ENCODE measurements at regions not wholly inside any gene's neighbourhood (a gene's known extent, or its start where the extent isn't known, plus 50 kb on each side); places are given as distances from the start of the nearest gene placed in this dataset.

DNA sequence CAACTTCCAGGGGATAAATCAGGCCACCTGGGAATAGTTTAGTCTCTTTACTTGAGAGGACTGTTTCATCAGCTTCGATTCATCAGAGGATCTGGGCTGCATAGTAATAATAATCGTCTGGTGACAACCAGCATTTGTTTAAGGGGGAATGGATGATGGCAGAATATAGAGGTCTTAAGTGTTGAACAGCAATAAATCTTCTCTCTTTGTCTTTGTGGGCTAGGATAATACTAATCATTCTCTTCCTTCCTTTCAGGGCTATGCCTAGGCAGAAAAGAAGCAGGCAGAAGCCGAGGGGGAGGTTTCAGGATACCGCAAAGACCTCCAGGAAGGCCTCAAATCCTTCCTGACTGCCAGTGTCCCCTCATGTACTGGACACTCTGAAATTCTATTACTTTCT, 150.4 kb upstream of the GAREM1 start:
- DNase-seq, result no peak

DNA sequence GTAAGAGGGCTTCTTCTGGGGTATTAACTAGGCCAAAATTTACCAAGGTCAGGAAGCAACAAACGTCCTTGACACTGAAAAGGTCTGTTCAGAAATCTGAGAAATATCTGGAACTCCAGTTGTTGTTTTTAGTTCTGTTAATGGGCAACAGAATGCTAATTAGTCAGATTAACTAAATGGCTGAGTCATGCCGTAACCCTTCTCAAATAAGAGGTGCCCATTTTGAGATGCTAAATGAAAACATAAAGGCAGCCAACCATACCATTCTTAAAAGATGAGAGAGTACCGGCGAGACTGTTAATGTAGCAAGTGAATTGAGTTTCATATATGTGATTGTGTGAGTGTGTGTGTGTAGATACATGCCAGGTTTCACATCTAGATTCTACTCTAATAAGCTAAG, 147.9 kb upstream of the GAREM1 start:
- DNase-seq, result no peak

DNA sequence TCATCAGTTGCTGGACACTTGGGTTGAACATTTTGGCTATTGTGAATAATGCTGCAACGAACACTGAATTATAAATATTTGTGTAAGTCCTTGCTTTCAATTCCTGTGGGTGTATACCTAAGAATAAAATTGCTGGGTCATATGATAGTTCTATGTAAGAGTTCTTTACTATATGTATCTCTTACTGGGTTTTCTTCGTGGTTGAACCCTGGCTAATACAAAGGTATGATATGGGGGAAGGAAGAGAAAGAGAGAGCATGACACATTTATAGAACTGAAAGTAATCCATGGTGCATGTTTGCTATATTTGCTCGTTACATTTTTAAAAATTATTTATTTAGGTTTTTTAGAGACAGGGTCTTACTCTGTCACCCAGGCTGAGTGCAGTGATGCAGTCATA, 143.1 kb upstream of the GAREM1 start:
- no peak for DNase-seq

- DNase-seq, result no peak
These were observed 142.0 kb upstream of the GAREM1 start for GRCh38 chr18:32612651-32613050.

DNA sequence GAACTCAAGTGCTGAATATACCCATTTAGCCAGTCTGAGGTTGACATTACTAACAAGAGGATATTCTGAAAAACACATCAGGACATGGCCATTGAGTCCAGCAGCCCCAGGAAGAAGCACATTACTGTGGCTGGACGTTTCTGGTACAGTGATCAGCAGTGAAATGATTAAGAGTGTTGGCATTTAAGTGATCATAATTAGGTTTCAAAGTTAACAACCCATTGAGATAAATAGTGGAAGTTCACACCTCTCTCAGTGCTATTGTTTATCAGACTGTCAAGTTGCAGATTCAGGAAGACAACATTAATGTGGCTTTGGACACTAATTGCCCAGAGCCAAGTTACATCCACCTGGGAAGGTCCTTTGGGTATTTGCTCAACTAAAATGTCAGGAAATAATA, 139.5 kb upstream of the GAREM1 start:
- DNase-seq, result no peak

- DNase-seq, result no peak
These were observed 137.1 kb upstream of the GAREM1 start for GRCh38 chr18:32607816-32608215.

DNA sequence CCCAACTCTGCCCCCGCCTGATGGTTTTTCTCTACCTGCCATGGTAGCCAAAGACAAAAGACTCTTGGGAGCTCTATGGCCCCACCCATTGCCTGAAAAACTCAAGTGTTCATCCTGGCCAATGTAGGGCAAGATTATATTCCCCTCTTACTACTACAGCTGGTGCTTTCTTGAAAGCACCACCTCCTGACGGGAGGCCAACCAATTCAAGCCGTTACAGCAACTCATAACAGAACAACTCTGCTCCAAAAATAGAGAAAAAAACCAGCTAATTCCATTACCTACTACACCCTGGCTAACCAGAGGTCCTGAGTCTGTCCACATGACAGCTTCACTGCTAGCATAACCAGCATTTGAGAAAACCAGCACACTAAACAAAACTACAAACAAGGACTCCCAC, 127.5 kb upstream of the GAREM1 start:
- no peak for DNase-seq

- DNase-seq, result no peak
These were observed 125.8 kb upstream of the GAREM1 start for GRCh38 chr18:32596501-32596900.

DNA sequence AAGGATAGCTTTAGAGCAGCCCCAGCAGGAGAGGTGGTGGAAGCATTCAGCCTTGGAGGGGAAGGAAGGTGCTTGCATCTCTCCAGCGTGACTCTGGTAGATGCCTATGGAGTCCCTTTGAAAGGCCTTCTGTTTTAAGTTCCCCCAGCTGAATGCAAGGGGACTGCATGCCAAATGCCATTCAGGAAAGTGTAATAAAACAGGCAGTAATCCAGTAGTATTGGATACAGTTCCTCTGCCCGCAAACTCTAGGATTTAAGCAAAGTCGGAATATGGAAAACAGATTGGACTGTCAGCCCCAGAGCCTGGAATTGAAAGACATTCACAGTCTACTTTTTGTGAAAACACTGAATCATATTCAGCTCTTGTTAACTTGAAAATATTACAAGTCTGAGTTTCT, 125.2 kb upstream of the GAREM1 start:
- no peak for DNase-seq

DNA sequence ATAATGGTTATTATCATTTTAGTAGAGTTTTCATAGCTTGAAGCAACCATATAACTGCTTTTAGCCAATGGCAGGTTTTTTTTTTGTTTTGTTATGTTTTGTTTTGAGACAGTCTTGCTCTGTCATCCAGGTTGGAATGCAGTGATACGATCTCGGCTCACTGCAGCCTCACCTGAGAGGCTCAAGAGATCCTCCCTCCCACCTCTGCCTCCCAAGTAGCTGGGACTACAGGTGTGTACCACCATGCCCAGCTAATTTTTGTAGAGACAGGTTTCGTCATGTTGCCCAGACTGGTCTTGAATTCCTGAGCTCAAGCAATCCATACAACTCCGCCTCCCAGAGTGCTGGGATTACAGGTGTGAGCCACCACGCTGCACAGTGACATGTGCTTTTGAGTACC, 117.5 kb upstream of the GAREM1 start:
- DNase-seq, result no peak

GRCh38 chr18:32583431-32583830, 112.7 kb upstream of the GAREM1 start:
- DNase-seq, result no peak

DNA sequence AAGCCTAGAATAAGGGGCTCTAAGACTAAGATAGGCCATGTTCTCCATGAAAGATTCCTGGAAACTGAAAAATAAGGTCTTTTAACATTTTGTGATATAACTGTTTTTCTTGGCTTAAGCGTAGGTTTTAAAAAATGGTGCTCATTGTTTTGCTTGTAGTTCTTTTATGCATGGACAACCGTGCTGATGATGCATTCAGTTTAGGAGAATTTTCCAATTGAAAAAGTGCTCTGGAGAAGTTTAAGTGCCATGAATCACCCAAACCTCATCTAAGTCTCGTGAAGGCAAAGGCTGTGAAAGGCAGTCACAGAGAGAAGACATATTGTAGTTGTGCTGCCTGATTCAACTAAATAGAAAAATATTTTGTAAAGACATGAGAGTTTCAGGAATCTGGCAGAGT, 111.8 kb upstream of the GAREM1 start:
- DNase-seq, result no peak

GRCh38 chr18:32577561-32577960, 106.9 kb upstream of the GAREM1 start:
- DNase-seq, result no peak

GRCh38 chr18:32576296-32576916, 105.7 kb upstream of the GAREM1 start:
- no peak for DNase-seq

DNA sequence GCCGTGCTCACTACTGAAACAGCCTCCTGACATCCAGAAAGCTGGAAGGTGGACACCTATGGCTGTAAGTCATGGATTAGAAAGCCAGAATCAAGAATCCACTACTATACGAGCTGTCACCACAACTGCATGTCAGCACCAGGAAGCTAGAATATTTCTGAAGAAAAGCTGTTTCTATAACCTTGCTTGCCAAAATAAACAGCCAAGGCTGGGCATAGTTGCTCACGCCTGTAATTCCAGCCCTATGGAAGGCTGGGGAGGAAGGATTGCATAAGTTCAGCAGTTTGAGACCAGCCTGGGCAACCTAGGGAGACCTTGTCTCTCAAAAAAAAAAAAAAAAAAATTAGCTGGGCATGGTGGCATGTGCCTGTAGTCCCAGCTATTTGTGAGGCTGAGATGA, 96.3 kb upstream of the GAREM1 start:
- no peak for DNase-seq

GRCh38 chr18:32553640-32554365, 83.1 kb upstream of the GAREM1 start:
- DNase-seq, result no peak

GRCh38 chr18:32553174-32553573, 82.5 kb upstream of the GAREM1 start:
- no peak for DNase-seq

DNA sequence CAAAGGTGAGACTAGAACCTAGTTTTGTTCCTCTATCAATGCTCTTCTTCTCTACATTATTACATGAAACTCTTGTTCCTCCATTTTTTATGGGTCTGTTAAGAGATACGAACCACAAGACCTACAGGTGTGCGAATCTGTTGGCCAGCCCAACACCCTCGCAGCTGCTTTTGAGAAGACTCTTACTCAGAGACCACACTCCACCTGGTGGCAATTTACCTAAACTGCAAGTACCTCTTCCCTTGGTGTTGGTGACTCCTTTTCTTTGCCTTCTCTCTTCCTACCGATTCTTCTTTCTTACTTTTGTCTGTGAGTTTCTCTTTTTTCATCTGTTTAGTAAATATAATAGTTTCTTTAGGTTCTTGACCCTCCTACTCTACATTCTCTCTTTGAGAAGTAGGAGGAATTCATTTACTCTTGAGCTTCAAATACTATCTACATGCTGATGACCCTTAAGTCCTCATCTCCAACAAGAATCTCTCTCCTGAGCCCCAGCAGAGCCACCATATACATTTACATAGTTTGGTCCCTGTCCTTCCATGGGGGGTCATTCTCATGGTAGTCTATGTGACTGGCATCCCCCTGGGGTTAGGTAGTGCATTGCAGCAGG, 81.8 kb upstream of the GAREM1 start:
- peak; percentile 39 for DNase-seq

GRCh38 chr18:32550963-32551362, 80.3 kb upstream of the GAREM1 start:
- no peak for DNase-seq

- no peak for DNase-seq
These were observed 78.8 kb upstream of the GAREM1 start for GRCh38 chr18:32549248-32550110.

- DNase-seq, result no peak
These were observed 78.0 kb upstream of the GAREM1 start for GRCh38 chr18:32548688-32549087.

DNA sequence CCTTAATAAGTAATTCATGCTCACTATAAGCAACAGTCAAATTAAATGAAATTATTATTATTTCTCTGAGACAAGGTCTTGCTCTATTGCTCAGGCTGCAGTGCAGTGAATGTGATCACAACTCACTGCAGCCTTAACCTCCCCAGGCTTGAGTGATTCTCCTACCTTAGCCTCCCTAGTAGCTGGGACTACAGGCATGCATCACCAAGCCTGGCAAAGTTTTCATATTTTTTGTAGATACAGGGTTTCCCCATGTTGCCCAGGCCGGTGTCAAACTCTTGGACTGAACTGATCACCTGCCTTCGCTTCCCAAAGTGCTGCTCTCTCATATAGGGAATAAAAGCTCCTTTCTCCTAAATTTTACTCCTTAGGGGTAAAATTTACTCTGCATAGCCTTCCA, 74.9 kb upstream of the GAREM1 start:
- no peak for DNase-seq

- no peak for DNase-seq
These were observed 73.4 kb upstream of the GAREM1 start for GRCh38 chr18:32544088-32544487.

All from GDM1 (cell line).